ENCODE measurements at regions not wholly inside any gene's neighbourhood (a gene's known extent, or its start where the extent isn't known, plus 50 kb on each side); places are given as distances from the start of the nearest gene placed in this dataset.

DNA sequence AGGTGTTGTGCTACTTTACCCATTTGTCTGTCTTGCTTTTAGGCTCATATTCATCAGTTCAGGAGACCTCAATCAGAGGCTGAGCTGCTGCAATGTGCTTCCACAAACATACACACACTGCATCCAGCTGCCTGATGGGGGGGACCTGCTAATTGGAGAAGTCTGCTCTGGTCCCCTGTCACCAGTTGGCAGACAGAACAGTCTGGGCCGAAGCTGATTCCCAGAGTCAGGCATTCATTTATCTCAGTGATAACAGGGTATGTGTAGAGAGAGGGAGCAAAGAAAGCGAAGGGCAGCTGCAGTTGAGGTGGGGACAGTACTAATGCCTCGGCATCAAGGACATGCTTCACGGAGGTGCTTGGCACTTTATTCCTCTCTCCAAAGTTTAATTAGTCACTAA lies 584.3 kb upstream of the PIK3C3 start:
- TF ChIP-seq, protein P1, sequence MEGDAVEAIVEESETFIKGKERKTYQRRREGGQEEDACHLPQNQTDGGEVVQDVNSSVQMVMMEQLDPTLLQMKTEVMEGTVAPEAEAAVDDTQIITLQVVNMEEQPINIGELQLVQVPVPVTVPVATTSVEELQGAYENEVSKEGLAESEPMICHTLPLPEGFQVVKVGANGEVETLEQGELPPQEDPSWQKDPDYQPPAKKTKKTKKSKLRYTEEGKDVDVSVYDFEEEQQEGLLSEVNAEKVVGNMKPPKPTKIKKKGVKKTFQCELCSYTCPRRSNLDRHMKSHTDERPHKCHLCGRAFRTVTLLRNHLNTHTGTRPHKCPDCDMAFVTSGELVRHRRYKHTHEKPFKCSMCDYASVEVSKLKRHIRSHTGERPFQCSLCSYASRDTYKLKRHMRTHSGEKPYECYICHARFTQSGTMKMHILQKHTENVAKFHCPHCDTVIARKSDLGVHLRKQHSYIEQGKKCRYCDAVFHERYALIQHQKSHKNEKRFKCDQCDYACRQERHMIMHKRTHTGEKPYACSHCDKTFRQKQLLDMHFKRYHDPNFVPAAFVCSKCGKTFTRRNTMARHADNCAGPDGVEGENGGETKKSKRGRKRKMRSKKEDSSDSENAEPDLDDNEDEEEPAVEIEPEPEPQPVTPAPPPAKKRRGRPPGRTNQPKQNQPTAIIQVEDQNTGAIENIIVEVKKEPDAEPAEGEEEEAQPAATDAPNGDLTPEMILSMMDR (IDR thresholded peaks at IDR 0.05; ENCODE audit: insufficient read depth, low read length, poor library complexity, severe bottlenecking): no peak
- TF ChIP-seq EZH2phosphoT487 (conservative IDR thresholded peaks at IDR 0.05; ENCODE audit: low read length): no peak

Data from SU-DHL-6 (cell line).